NCI-H1092 (cell line): ENCODE measurements at regions not wholly inside any gene's neighbourhood (a gene's known extent, or its start where the extent isn't known, plus 50 kb on each side); places are given as distances from the start of the nearest gene placed in this dataset.
"Not testable (repeated sequence)": the region's sequence is repeated elsewhere in the genome, so short reads cannot be mapped to it uniquely, and the experiment has no call there.

Source experiments
- DNase-seq: peaks from one replicate; lab custom pipeline; 2025; lab: John Stamatoyannopoulos, UW

DNA sequence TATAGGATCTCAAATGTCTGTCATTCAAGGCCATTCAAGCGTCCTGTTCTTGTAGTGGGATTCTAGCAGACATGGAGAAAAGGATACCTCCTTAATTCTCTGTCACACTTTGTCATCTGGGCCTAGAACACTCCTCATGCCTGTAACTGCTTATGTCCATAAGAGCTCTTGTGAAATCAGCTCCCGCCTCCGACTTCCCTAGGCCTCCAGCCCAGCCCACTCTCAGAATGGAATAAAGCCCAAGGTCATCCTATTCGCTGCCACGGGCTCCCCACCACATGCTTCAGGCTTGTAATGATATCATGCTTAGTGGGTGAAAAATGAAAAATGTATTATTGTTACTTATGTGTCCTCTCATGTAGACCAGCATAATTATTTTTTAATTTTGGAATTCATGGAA lies 632.5 kb downstream of the ISL1 start:
- DNase-seq = peak; percentile 50

GRCh38 chr5:52017567-52017966 lies 634.3 kb downstream of the ISL1 start:
- DNase-seq = no peak

GRCh38 chr5:52024359-52024758 lies 641.1 kb downstream of the ISL1 start:
- DNase-seq = no peak

DNA sequence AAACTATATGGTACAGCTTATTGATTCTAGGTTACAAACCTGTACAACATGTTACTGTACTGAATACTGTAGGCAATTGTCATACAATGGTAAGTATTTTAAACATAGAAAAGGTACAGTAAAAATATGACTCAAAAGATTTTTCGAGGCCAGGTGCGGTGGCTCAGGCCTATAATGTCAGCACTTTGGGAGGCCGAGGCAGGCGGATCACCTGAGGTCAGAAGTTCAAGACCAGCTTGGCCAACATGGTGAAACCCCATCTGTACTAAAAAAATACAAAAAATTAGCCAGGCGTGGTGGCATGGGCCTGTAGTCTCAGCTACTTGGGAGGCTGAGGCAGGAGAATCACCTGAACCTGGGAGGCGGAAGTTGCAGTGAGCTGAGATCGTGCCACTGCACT lies 646.6 kb downstream of the ISL1 start:
- not testable (repeated sequence) for DNase-seq

DNA sequence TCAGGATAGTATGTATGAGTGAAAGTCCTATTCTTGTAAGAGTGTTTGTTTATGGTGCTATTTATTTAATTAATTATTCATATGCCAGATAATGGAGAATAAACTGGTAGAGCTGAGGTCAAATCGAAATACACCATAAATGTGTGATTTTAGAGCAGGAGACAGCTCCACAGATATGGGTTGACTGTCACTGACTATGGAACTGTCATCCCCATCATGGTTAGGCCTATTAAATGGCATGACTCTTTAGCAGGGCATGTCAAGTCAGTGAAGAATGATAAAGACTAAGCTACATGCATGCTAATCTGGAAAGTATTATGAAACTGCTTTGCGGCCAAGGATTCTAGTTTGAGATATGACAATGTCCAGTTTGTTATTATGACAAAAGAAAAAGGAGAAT lies 658.6 kb downstream of the ISL1 start:
- no peak for DNase-seq

- peak; percentile 60 for DNase-seq
These were observed 659.9 kb downstream of the ISL1 start for GRCh38 chr5:52043137-52043536.

- DNase-seq = peak; percentile 89
These were observed 660.3 kb downstream of the ISL1 start for GRCh38 chr5:52043543-52043942.

- no peak for DNase-seq
These were observed 668.5 kb downstream of the ISL1 start for GRCh38 chr5:52051759-52052158.

DNA sequence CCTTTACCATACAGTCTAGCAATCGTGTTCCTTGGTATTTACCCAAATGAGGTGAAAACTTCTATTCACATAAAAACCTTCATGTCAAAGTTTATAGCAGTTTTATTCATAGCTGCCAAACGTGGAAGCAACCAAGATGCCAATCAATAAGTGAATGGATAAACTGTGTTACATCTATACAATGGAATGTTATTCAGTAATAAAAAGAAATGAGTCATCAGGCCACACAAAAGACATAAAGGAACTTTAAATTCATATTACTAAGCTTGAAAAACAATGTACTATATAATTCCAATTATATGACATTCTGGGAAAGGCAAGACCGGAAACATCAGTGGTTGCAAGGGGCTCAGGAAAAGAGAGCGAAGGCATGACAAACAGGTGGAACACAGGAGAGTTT lies 679.9 kb downstream of the ISL1 start:
- DNase-seq = no peak

GRCh38 chr5:52065182-52065581 lies 681.9 kb downstream of the ISL1 start:
- no peak for DNase-seq

DNA sequence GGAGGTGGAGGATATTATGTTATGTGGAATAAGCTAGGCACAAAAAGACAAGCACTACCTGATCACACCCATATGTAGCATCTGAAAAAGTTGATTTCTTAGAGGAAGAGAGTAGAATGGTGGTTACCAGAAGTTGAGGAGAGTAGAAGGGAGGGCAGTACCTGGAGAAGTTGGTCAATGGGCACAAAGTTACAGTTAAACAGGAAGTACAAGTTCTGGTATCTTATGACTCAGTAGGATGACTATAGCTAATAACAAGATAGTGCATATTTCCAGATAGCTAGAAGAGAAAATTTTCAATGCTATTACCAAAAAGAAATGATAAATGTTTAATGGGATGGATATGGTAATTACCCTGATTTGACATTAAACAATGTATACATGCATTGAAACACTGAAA lies 686.7 kb downstream of the ISL1 start:
- no peak for DNase-seq

DNA sequence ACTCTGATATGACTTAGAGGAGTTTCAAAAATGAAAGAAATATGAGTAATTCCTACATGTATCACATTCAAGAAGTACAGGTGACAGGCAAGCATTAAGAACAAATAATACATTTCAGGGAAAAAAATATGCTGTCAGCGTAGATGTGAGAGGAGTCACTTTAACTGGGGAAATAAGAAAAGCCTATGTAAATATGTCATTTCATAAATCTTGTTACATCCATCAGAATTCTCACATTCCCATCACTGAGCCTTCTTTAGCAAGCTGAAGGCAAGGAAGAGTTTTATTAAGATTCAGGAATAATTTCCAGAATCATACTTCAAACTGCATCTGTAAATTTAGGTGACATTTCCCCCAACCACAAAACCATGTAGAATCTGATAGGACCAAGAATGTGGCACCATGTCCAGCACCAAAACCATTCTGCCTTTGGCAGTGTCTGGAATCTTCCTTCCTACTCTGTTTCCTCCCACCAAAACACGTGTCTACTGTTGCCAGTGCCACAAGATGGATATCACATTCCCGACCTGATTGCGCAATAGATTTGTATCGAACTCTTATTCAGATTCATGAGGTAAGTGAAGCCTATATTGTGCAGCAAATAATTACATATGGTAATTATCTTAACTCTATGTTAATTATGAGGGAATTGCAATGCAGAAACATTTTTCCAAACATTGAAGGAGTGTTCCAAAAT lies 690.9 kb downstream of the ISL1 start:
- DNase-seq = no peak

- DNase-seq = no peak
These were observed 694.9 kb downstream of the ISL1 start for GRCh38 chr5:52077941-52078815.

DNA sequence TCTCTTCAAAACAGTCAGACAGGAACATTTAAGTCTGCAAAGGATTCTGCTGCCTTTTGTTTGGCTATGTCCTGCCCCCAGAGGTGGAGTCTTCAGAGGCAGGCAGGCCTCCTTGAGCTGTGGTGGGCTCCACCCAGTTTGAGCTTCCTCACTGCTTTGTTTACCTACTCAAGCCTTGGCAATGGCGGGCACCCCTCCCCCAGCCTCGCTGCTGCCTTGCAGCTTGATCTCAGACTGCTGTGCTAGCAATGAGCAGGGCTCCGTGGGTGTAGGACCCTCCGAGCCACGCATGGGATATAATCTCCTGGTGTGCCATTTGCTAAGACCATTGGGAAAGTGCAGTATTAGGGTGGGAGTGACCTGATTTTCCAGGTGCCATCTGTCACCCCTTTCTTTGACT lies 685.4 kb upstream of the ITGA1 start:
- DNase-seq = not testable (repeated sequence)

DNA sequence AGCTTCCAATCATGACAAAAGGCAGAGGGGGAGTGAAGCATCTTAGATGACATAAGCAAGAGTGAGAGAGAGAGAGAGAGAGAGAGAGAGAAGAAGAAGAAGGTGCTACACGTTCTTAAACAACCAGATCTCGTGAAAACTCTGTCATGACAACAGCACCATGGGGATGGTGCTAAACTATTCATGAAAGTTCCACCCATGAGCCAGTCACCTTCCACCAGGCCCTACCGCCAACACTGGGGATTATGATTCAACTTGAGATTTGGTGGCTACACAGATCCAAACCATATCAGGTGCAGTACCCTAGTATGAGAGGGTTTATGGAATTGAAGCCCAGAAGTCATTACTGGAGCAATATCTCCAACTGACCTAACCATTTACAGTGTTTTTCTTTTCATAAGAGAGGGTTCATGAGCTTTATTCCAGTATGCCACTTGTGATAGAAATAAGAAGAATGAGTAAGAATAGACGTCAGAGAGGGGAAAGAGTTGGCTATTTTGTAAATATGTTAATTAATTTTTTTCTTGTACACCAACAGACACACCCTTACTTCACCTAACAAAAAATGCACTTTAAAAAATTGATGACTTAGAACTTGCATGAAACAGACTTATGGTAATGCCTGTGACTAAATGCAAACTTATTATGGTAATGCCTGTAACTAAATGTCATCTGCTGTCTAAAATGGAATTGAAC lies 680.4 kb upstream of the ITGA1 start:
- no peak for DNase-seq

GRCh38 chr5:52119768-52120167 lies 667.9 kb upstream of the ITGA1 start:
- DNase-seq = no peak

GRCh38 chr5:52132053-52132452 lies 655.7 kb upstream of the ITGA1 start:
- no peak for DNase-seq

GRCh38 chr5:52134013-52134650 lies 653.6 kb upstream of the ITGA1 start:
- peak; percentile 61 for DNase-seq

- peak; percentile 94 for DNase-seq
These were observed 647.7 kb upstream of the ITGA1 start for GRCh38 chr5:52139888-52140615.

DNA sequence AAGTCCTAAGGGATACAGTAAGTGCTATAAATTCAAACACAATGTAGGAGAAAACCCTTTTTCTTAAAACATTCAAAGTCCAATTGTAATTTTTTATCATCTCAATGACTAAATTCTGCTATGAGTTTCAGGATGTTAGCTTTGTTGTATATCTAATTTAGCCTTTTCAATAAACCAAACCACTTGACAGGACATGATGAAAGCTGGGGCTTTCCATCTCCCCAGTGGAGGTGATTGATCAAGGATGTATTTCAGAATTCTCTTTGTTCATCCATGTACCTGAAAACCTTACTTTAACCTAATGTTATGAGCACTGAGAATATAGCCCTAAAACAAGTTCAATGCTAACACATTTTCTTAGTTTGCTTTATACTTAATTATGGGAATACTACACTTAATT lies 639.0 kb upstream of the ITGA1 start:
- DNase-seq = peak; percentile 36

DNA sequence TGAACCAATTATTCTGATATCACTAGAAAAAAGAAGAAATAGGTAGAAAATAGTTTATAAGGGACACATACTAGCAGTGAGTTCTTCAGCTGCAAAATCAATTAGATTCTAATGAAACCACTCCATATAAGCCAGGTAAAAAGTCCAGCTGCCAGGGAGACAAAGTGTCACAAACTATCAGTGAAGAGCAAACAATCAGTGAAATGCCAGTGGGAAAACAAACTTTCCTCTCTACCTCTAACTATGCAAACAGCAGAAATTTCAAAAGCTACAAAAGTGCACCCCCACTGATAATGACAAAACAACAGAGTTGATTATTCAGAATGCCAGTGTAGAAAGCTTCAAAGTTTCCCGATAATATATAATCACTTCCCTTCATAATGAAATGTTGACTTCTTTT lies 637.2 kb upstream of the ITGA1 start:
- no peak for DNase-seq

DNA sequence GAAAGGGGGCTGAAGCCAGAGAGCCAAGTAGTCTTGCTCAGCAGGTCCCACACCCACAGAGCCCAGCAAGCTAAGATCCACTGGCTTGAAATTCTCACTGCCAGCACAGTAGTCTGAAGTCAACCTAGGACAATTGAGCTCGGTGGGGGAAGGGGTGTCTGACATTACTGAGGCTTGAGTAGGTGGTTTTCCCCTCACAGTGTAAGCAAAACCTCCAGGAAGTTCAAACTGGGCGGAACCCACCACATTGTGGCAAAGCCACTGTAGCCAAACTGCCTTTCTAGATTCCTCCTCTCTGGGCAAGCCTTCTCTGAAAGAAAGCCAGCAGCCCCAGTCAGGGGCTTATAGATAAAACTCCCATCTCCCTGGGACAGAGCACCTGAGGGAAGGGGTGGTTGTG lies 630.9 kb upstream of the ITGA1 start:
- not testable (repeated sequence) for DNase-seq
